Right renal cortex interstitium (tissue), 3 donors: ENCODE measurements at regions not wholly inside any gene's neighbourhood (a gene's known extent, or its start where the extent isn't known, plus 50 kb on each side); places are given as distances from the start of the nearest gene placed in this dataset.
"Not testable (repeated sequence)": the region's sequence is repeated elsewhere in the genome, so short reads cannot be mapped to it uniquely, and the experiment has no call there.

Experiments used
- DNase-seq, 3 donors: peaks; one replicate each; pipeline ENCODE4 v3.0.0-alpha.2; 2013; ENCODE audit warnings: low read depth in 3 of 3, low spot score in 2 of 3

GRCh38 chr13:80962855-80963254 lies 621.9 kb upstream of the SPRY2 start:
- no peak for DNase-seq

GRCh38 chr13:80962173-80962572 lies 621.2 kb upstream of the SPRY2 start:
- no peak for DNase-seq

- DNase-seq: no peak
These were observed 616.2 kb upstream of the SPRY2 start for GRCh38 chr13:80957019-80957655.

GRCh38 chr13:80955501-80955900 lies 614.6 kb upstream of the SPRY2 start:
- DNase-seq: no peak

GRCh38 chr13:80952158-80952557 lies 611.2 kb upstream of the SPRY2 start:
- DNase-seq: no peak

GRCh38 chr13:80946008-80946802 lies 605.3 kb upstream of the SPRY2 start:
- no peak for DNase-seq

- no peak for DNase-seq
These were observed 604.4 kb upstream of the SPRY2 start for GRCh38 chr13:80945328-80945727.

GRCh38 chr13:80939581-80939980 lies 598.7 kb upstream of the SPRY2 start:
- no peak for DNase-seq

- DNase-seq: no peak
These were observed 590.8 kb upstream of the SPRY2 start for GRCh38 chr13:80931766-80932165.

- DNase-seq: no peak
These were observed 590.2 kb upstream of the SPRY2 start for GRCh38 chr13:80931118-80931517.

- DNase-seq: no peak
These were observed 587.3 kb upstream of the SPRY2 start for GRCh38 chr13:80928241-80928640.

- DNase-seq: not testable (repeated sequence)
These were observed 585.1 kb upstream of the SPRY2 start for GRCh38 chr13:80926024-80926423.

- DNase-seq: no peak
These were observed 583.7 kb upstream of the SPRY2 start for GRCh38 chr13:80924596-80924995.

- DNase-seq: no peak
These were observed 583.0 kb upstream of the SPRY2 start for GRCh38 chr13:80923907-80924306.

GRCh38 chr13:80921971-80922370 lies 581.0 kb upstream of the SPRY2 start:
- DNase-seq: no peak

GRCh38 chr13:80921541-80921940 lies 580.6 kb upstream of the SPRY2 start:
- DNase-seq: no peak

GRCh38 chr13:80906860-80907259 lies 565.9 kb upstream of the SPRY2 start:
- no peak for DNase-seq

- DNase-seq: no peak
These were observed 563.5 kb upstream of the SPRY2 start for GRCh38 chr13:80904386-80904785.

- DNase-seq: no peak
These were observed 563.0 kb upstream of the SPRY2 start for GRCh38 chr13:80903911-80904310.

- no peak for DNase-seq
These were observed 560.6 kb upstream of the SPRY2 start for GRCh38 chr13:80901530-80901929.

- DNase-seq: no peak
These were observed 560.2 kb upstream of the SPRY2 start for GRCh38 chr13:80901111-80901510.

- no peak for DNase-seq
These were observed 559.6 kb upstream of the SPRY2 start for GRCh38 chr13:80900561-80900960.
